ENCODE measurements at regions not wholly inside any gene's neighbourhood (a gene's known extent, or its start where the extent isn't known, plus 50 kb on each side); places are given as distances from the start of the nearest gene placed in this dataset.

- Histone ChIP-seq H3K27me3 (ENCODE audit: insufficient read depth, poor library complexity, severe bottlenecking) (no peaks in the 10 kb centered on the region), H3K4me3 (replicated peaks; ENCODE audit: insufficient read depth, low read length) (no peak overlapping the region), H3K27ac (replicated peaks) (no peak overlapping the region)
- TF ChIP-seq CTCF (IDR thresholded peaks at IDR 0.05; ENCODE audit: insufficient read depth, low read length) (no peak), REST (IDR thresholded peaks at IDR 0.05; ENCODE audit: insufficient replicate concordance, low read depth) (no peak), SPI1 (IDR thresholded peaks at IDR 0.05; ENCODE audit: borderline replicate concordance, low read depth) (no peak), GABPA (IDR thresholded peaks at IDR 0.05; ENCODE audit: low read depth) (no peak), POLR2AphosphoS5 (IDR thresholded peaks at IDR 0.05; ENCODE audit: low read depth) (no peak)
- DNase-seq (ENCODE audit: low read depth in 1 of 2, low spot score in 1 of 2), result no peak
Measured at GRCh38 chr11:25214535-25215176, 717.8 kb downstream of the LUZP2 start.

GRCh38 chr11:25218036-25218435, 721.2 kb downstream of the LUZP2 start:
- TF ChIP-seq REST (IDR thresholded peaks at IDR 0.05; ENCODE audit: insufficient replicate concordance, low read depth) (no peak), POLR2AphosphoS5 (IDR thresholded peaks at IDR 0.05; ENCODE audit: low read depth) (no peak), SPI1 (IDR thresholded peaks at IDR 0.05; ENCODE audit: borderline replicate concordance, low read depth) (no peak), CTCF (IDR thresholded peaks at IDR 0.05; ENCODE audit: insufficient read depth, low read length) (no peak), GABPA (IDR thresholded peaks at IDR 0.05; ENCODE audit: low read depth) (no peak)
- H3K4me3 ChIP-seq (replicated peaks; ENCODE audit: insufficient read depth, low read length), result no peak overlapping the region
- no peak for DNase-seq (ENCODE audit: low read depth in 1 of 2, low spot score in 1 of 2)
- H3K27ac ChIP-seq (replicated peaks), result no peak overlapping the region
- H3K27me3 ChIP-seq (ENCODE audit: insufficient read depth, poor library complexity, severe bottlenecking), result no peaks in the 10 kb centered on the region

- no peak for DNase-seq (ENCODE audit: low read depth in 1 of 2, low spot score in 1 of 2)
Measured at GRCh38 chr11:25225078-25225477, 728.2 kb downstream of the LUZP2 start.

More at GRCh38 chr11:25225078-25225477, 728.2 kb downstream of the LUZP2 start:
- H3K4me3 ChIP-seq (replicated peaks; ENCODE audit: insufficient read depth, low read length), result no peak overlapping the region
- H3K27me3 ChIP-seq (ENCODE audit: insufficient read depth, poor library complexity, severe bottlenecking), result no peaks in the 10 kb centered on the region
- no peak overlapping the region for H3K27ac ChIP-seq (replicated peaks)
- TF ChIP-seq REST (IDR thresholded peaks at IDR 0.05; ENCODE audit: insufficient replicate concordance, low read depth) (no peak), SPI1 (IDR thresholded peaks at IDR 0.05; ENCODE audit: borderline replicate concordance, low read depth) (no peak), GABPA (IDR thresholded peaks at IDR 0.05; ENCODE audit: low read depth) (no peak), CTCF (IDR thresholded peaks at IDR 0.05; ENCODE audit: insufficient read depth, low read length) (no peak), POLR2AphosphoS5 (IDR thresholded peaks at IDR 0.05; ENCODE audit: low read depth) (no peak)
